ENCODE measurements at regions not wholly inside any gene's neighbourhood (a gene's known extent, or its start where the extent isn't known, plus 50 kb on each side); places are given as distances from the start of the nearest gene placed in this dataset.

GRCh38 chr13:85535316-85536084 is 263.7 kb downstream of the SLITRK6 start:
- no peak for DNase-seq

GRCh38 chr13:85533911-85534310 is 265.3 kb downstream of the SLITRK6 start:
- no peak for DNase-seq

GRCh38 chr13:85529218-85529594 is 270.0 kb downstream of the SLITRK6 start:
- DNase-seq, result no peak

GRCh38 chr13:85528491-85529217 is 270.6 kb downstream of the SLITRK6 start:
- DNase-seq, result no peak

- DNase-seq, result no peak
Observed at GRCh38 chr13:85527316-85527715, 271.9 kb downstream of the SLITRK6 start.

GRCh38 chr13:85525411-85525810 is 273.8 kb downstream of the SLITRK6 start:
- DNase-seq, result no peak

GRCh38 chr13:85521657-85522056 is 277.6 kb downstream of the SLITRK6 start:
- no peak for DNase-seq

- DNase-seq, result no peak
Observed at GRCh38 chr13:85520445-85520844, 278.8 kb downstream of the SLITRK6 start.

GRCh38 chr13:85519363-85519762 is 279.9 kb downstream of the SLITRK6 start:
- DNase-seq, result no peak

- no peak for DNase-seq
Observed at GRCh38 chr13:85512421-85512820, 286.8 kb downstream of the SLITRK6 start.

GRCh38 chr13:85509512-85509911 is 289.7 kb downstream of the SLITRK6 start:
- DNase-seq, result no peak

GRCh38 chr13:85508683-85509329 is 290.4 kb downstream of the SLITRK6 start:
- DNase-seq, result no peak

- no peak for DNase-seq
Observed at GRCh38 chr13:85503797-85504196, 295.4 kb downstream of the SLITRK6 start.

GRCh38 chr13:85501616-85502015 is 297.6 kb downstream of the SLITRK6 start:
- DNase-seq, result no peak

- no peak for DNase-seq
Observed at GRCh38 chr13:85500696-85501256, 298.4 kb downstream of the SLITRK6 start.

GRCh38 chr13:85498774-85499173 is 300.4 kb downstream of the SLITRK6 start:
- no peak for DNase-seq

- no peak for DNase-seq
Observed at GRCh38 chr13:85497652-85498051, 301.6 kb downstream of the SLITRK6 start.

- DNase-seq, result no peak
Observed at GRCh38 chr13:85492283-85492682, 306.9 kb downstream of the SLITRK6 start.

- DNase-seq, result no peak
Observed at GRCh38 chr13:85486663-85487062, 312.6 kb downstream of the SLITRK6 start.

GRCh38 chr13:85473144-85473543 is 326.1 kb downstream of the SLITRK6 start:
- no peak for DNase-seq

- DNase-seq, result no peak
Observed at GRCh38 chr13:85469320-85469719, 329.9 kb downstream of the SLITRK6 start.

GRCh38 chr13:85462792-85463425 is 336.3 kb downstream of the SLITRK6 start:
- DNase-seq, result no peak

GRCh38 chr13:85461621-85462020 is 337.6 kb downstream of the SLITRK6 start:
- no peak for DNase-seq

Measured in CD4-positive, alpha-beta T cell treated with Interleukin-12 subunit alpha and Interleukin-12 subunit beta, for 1 hour (primary cell).